ENCODE measurements at regions not wholly inside any gene's neighbourhood (a gene's known extent, or its start where the extent isn't known, plus 50 kb on each side); places are given as distances from the start of the nearest gene placed in this dataset.
"Not testable (repeated sequence)": the region's sequence is repeated elsewhere in the genome, so short reads cannot be mapped to it uniquely, and the experiment has no call there.

DNA sequence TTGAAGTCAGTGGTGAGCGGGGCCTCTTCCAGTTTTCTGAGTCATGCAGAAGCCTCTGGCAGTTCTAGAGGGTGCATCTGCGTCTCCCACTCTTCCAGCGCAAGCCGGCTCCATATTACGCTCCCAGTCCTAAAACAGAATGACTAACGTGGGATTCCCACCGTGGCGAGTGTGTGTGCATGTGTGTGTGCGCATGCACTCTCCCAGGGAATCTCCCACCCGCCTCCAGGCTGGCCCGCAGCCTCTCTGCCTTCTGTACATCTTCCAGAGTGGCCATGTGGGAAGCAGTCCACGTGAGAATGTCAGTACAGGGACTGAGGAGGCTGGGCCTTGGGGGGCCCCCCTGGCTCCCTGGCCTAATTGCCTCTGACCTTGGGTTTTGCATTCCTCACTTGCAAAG, 87.7 kb downstream of the LSM3 start:
- Histone ChIP-seq H3K4me3 (ENCODE audit: low read length) (no peak overlapping the region), H3K36me3 (replicated peaks; ENCODE audit: insufficient read depth, low read length) (no peaks in the 10 kb centered on the region), H2AFZ (ENCODE audit: low read length) (no peak overlapping the region), H3K9me2 (replicated peaks; ENCODE audit: insufficient read depth, low read length) (no peaks in the 10 kb centered on the region), H3K4me1 (ENCODE audit: low read length) (no peaks in the 10 kb centered on the region), H3K27me3 (replicated peaks; ENCODE audit: insufficient read depth, low read length) (peaks cover 44% of the 10 kb centered on the region), H3K9ac (ENCODE audit: low read length) (no peak overlapping the region), H3K4me2 (ENCODE audit: low read depth, low read length) (no peak overlapping the region), H3K27ac (ENCODE audit: low read length) (no peak overlapping the region), H3F3A (ENCODE audit: insufficient read depth, low read length) (no peaks in the 10 kb centered on the region), H3K79me2 (ENCODE audit: low read length) (no peaks in the 10 kb centered on the region), H4K20me1 (ENCODE audit: insufficient read depth, low read length) (no peaks in the 10 kb centered on the region), H3K9me3 (replicated peaks; ENCODE audit: insufficient read depth, low read length) (no peaks in the 10 kb centered on the region)
- DNase-seq = no peak
- TF ChIP-seq EZH2phosphoT487 (IDR thresholded peaks at IDR 0.05; ENCODE audit: low read length) (no peak), EZH2 (optimal IDR thresholded peaks at IDR 0.05; ENCODE audit: low read depth, low read length) (no peak)
- TF ChIP-seq, protein P1, sequence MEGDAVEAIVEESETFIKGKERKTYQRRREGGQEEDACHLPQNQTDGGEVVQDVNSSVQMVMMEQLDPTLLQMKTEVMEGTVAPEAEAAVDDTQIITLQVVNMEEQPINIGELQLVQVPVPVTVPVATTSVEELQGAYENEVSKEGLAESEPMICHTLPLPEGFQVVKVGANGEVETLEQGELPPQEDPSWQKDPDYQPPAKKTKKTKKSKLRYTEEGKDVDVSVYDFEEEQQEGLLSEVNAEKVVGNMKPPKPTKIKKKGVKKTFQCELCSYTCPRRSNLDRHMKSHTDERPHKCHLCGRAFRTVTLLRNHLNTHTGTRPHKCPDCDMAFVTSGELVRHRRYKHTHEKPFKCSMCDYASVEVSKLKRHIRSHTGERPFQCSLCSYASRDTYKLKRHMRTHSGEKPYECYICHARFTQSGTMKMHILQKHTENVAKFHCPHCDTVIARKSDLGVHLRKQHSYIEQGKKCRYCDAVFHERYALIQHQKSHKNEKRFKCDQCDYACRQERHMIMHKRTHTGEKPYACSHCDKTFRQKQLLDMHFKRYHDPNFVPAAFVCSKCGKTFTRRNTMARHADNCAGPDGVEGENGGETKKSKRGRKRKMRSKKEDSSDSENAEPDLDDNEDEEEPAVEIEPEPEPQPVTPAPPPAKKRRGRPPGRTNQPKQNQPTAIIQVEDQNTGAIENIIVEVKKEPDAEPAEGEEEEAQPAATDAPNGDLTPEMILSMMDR (IDR thresholded peaks at IDR 0.05; ENCODE audit: low read length) = no peak

DNA sequence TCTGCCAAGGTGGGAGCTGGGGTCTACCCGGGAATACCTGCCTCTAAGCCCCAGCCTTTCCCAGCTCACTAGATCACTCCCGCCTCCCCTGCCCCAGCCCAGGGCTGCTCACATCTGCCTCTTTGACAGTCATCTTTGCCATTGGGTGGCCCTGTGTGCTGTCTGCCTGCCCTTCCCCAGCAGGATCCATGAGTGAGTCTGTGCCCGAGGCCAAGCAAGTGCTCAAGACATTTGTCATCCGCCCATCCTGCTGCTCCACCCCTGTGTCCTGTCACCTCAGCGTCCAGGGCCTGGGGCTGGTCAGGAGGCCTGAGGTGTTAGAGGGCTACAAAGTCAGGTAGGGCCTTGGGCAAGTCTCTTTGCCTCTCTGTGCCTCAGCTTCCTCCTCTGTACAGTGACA, 89.4 kb downstream of the LSM3 start:
- TF ChIP-seq EZH2 (optimal IDR thresholded peaks at IDR 0.05; ENCODE audit: low read depth, low read length) (no peak), EZH2phosphoT487 (IDR thresholded peaks at IDR 0.05; ENCODE audit: low read length) (no peak)
- TF ChIP-seq, protein P1 (IDR thresholded peaks at IDR 0.05; ENCODE audit: low read length) = no peak
- Histone ChIP-seq H3K27ac (ENCODE audit: low read length) (no peak overlapping the region), H2AFZ (ENCODE audit: low read length) (no peak overlapping the region)

DNA sequence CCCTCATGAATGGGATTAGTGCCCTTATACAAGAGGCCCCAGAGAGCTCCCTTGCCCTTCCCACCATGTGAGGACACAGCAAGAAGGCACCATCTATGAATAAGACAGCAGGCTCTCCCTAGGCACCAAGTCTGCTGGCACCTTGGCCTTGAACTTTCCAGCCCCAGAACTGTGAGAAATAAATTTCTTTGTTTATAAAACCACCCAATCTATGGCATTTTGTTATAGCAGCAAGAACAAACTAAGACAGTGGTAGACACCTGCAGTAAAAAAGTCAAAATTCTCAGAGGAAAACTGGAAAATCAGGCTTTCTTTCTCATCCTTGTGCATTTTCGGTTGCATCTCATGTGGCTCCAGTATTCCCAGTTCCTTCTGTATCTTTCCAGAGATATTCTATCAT, 90.3 kb downstream of the LSM3 start:
- Histone ChIP-seq H3K27me3 (replicated peaks; ENCODE audit: insufficient read depth, low read length) (peaks cover 20% of the 10 kb centered on the region; the same call in 1 of the 2 replicates), H3K36me3 (replicated peaks; ENCODE audit: insufficient read depth, low read length) (no peaks in the 10 kb centered on the region), H3K9me2 (replicated peaks; ENCODE audit: insufficient read depth, low read length) (no peaks in the 10 kb centered on the region), H3K9ac (ENCODE audit: low read length) (no peak overlapping the region), H2AFZ (ENCODE audit: low read length) (no peak overlapping the region), H3K4me3 (ENCODE audit: low read length) (no peak overlapping the region), H3K79me2 (ENCODE audit: low read length) (no peaks in the 10 kb centered on the region), H3K27ac (ENCODE audit: low read length) (no peak overlapping the region), H3K4me1 (ENCODE audit: low read length) (no peaks in the 10 kb centered on the region), H3F3A (ENCODE audit: insufficient read depth, low read length) (no peaks in the 10 kb centered on the region), H4K20me1 (ENCODE audit: insufficient read depth, low read length) (no peaks in the 10 kb centered on the region), H3K4me2 (ENCODE audit: low read depth, low read length) (no peak overlapping the region), H3K9me3 (replicated peaks; ENCODE audit: insufficient read depth, low read length) (no peaks in the 10 kb centered on the region)
- TF ChIP-seq, protein P1 (IDR thresholded peaks at IDR 0.05; ENCODE audit: low read length) = no peak
- TF ChIP-seq EZH2phosphoT487 (IDR thresholded peaks at IDR 0.05; ENCODE audit: low read length) = no peak
- TF ChIP-seq EZH2 (optimal IDR thresholded peaks at IDR 0.05; ENCODE audit: low read depth, low read length) = no peak
- DNase-seq = no peak

More for the DNA sequence above, 89.4 kb downstream of the LSM3 start:
- Histone ChIP-seq H3K4me1 (ENCODE audit: low read length) (no peaks in the 10 kb centered on the region), H3K4me2 (ENCODE audit: low read depth, low read length) (no peak overlapping the region), H3K79me2 (ENCODE audit: low read length) (no peaks in the 10 kb centered on the region), H3F3A (ENCODE audit: insufficient read depth, low read length) (no peaks in the 10 kb centered on the region), H3K4me3 (ENCODE audit: low read length) (no peak overlapping the region), H3K36me3 (replicated peaks; ENCODE audit: insufficient read depth, low read length) (no peaks in the 10 kb centered on the region), H3K9me2 (replicated peaks; ENCODE audit: insufficient read depth, low read length) (no peaks in the 10 kb centered on the region), H4K20me1 (ENCODE audit: insufficient read depth, low read length) (no peaks in the 10 kb centered on the region), H3K9me3 (replicated peaks; ENCODE audit: insufficient read depth, low read length) (no peaks in the 10 kb centered on the region), H3K9ac (ENCODE audit: low read length) (no peak overlapping the region), H3K27me3 (replicated peaks; ENCODE audit: insufficient read depth, low read length) (peaks cover 29% of the 10 kb centered on the region)
- DNase-seq = no peak

DNA sequence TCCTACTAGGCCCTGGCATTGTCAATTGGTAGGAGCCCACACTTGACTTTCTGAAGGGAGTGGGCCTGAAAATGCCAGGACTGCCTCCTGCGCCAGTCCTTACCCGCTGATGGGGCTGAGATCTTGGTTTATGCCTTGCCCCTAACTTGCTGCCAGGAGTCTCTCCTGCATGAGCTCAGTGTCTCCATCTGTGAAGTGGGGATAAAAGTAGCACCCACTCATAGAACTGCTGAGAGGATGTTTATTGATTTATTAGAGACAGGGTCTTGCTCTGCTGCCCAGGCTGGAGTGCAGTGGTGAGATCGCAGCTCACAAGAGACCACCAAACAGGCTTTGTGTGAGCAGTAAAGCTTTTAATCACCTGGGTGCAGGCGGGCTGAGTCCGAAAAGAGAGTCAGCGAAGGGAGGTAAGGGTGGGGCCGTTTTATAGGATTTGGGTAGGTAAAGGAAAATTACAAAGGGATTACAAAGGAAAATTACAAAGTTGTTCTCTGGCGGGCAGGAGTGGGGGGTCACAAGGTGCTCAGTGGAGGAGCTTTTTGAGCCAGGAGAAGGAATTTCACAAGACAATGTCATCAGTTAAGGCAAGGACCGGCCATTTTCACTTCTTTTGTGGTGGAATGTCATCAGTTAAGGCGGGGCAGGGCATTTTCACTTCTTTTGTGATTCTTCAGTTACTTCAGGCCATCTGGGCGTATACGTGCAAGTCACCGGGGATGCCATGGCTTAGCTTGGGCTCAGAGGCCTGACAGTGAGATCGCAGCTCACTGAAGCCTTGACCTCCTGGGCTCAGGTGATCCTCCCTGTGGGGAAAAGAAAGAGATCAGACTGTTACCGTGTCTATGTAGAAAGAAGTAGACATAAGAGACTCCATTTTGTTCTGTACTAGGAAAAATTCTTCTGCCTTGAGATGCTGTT, 93.7 kb downstream of the LSM3 start:
- not testable (repeated sequence) for H3K9ac ChIP-seq (ENCODE audit: low read length); H3K27ac ChIP-seq (ENCODE audit: low read length); H3K9me3 ChIP-seq (replicated peaks; ENCODE audit: insufficient read depth, low read length); DNase-seq; H3K79me2 ChIP-seq (ENCODE audit: low read length); H4K20me1 ChIP-seq (ENCODE audit: insufficient read depth, low read length); H3K36me3 ChIP-seq (replicated peaks; ENCODE audit: insufficient read depth, low read length); H3K4me3 ChIP-seq (ENCODE audit: low read length); H3K4me1 ChIP-seq (ENCODE audit: low read length); H3K27me3 ChIP-seq (replicated peaks; ENCODE audit: insufficient read depth, low read length); H2AFZ ChIP-seq (ENCODE audit: low read length); H3F3A ChIP-seq (ENCODE audit: insufficient read depth, low read length); H3K4me2 ChIP-seq (ENCODE audit: low read depth, low read length); H3K9me2 ChIP-seq (replicated peaks; ENCODE audit: insufficient read depth, low read length)

DNA sequence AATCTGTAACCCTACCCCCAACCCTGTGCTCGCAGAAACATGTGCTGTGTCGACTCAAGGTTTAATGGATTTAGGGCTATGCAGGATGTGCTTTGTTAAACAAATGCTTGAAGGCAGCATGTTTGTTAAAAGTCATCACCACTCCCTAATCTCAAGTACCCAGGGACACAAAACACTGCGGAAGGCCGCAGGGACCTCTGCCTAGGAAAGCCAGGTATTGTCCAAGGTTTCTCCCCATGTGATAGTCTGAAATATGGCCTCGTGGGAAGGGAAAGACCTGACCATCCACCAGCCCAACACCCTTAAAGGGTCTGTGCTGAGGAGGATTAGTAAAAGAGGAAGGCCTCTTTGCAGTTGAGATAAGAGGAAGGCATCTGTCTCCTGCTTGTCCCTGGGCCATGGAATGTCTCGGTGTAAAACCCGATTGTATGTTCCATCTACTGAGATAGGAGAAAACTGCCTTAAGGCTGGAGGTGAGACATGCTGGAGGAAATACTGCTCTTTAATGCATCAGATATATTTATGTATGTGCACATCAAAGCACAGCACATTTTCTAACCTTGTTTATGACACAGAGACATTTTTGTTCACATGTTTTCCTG, 94.4 kb downstream of the LSM3 start:
- H3K36me3 ChIP-seq (replicated peaks; ENCODE audit: insufficient read depth, low read length); H3K9me3 ChIP-seq (replicated peaks; ENCODE audit: insufficient read depth, low read length); H3K4me1 ChIP-seq (ENCODE audit: low read length); H3F3A ChIP-seq (ENCODE audit: insufficient read depth, low read length); H3K27ac ChIP-seq (ENCODE audit: low read length); H4K20me1 ChIP-seq (ENCODE audit: insufficient read depth, low read length); H3K27me3 ChIP-seq (replicated peaks; ENCODE audit: insufficient read depth, low read length); H3K4me3 ChIP-seq (ENCODE audit: low read length); H2AFZ ChIP-seq (ENCODE audit: low read length); H3K9ac ChIP-seq (ENCODE audit: low read length); H3K9me2 ChIP-seq (replicated peaks; ENCODE audit: insufficient read depth, low read length); H3K4me2 ChIP-seq (ENCODE audit: low read depth, low read length); H3K79me2 ChIP-seq (ENCODE audit: low read length); DNase-seq: not testable (repeated sequence)

Data from MM.1S (cell line).